Adrenal gland (tissue), 5 donors: ENCODE measurements at regions not wholly inside any gene's neighbourhood (a gene's known extent, or its start where the extent isn't known, plus 50 kb on each side); places are given as distances from the start of the nearest gene placed in this dataset.

Experiments used
- CTCF ChIP-seq, 6 experiments: fragments of 450-650 bp in 4 of 6; fragments of 200-600 bp in 2 of 6; sonication (generic) in 1 of 6; IDR thresholded peaks; 1 replicate in 5 of 6; 2 replicates in 1 of 6; pipeline versions ENCODE4 v1.5.1 to v1.8.0; 2016 to 2021; ENCODE audit warnings: antibody characterized with exemption in 6 of 6, mild to moderate bottlenecking in 2 of 6, moderate library complexity in 1 of 6
- POLR2A ChIP-seq, 2 donors: fragments of 450-650 bp; IDR thresholded peaks; one replicate each; pipeline ENCODE4 v1.6.1; 2017; ENCODE audit warnings: antibody characterized with exemption in 2 of 2, mild to moderate bottlenecking in 2 of 2, moderate library complexity in 1 of 2
- donor health status: DM: no; HTN: no; CAD: no.

- TF ChIP-seq CTCF (IDR thresholded peaks at IDR 0.05): no peak
- no peak for TF ChIP-seq POLR2A (IDR thresholded peaks at IDR 0.05)
These were observed 77.2 kb downstream of the NEUROD6 start for GRCh38 chr7:31263338-31263737.
